ENCODE measurements at regions not wholly inside any gene's neighbourhood (a gene's known extent, or its start where the extent isn't known, plus 50 kb on each side); places are given as distances from the start of the nearest gene placed in this dataset.
"Not testable (repeated sequence)": the region's sequence is repeated elsewhere in the genome, so short reads cannot be mapped to it uniquely, and the experiment has no call there.

DNA sequence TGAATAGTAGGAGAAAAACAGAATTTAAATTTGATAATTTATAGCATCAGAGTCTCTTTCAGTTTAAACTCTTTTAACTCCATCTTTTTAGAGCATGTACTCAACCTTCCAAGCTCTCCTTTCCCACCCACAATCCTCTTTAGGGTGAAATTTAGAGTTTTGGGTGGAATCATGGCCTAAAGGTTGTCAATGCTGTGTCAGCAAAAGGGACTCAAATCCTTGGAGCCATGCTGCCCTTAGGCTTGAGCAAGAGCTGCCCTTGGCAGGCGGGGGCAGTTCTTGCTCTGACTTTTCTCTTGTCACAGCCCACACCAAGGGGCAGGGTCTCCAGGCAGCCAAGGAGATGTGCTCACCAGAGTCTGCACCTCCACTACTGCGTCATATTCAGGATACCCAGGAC, 102.4 kb downstream of the MTX3 start:
- Histone ChIP-seq H2AFZ (ENCODE audit: low read length, unreplicated experiment) (no peak overlapping the region), H3K27ac (ENCODE audit: low read depth, low read length) (no peak overlapping the region), H3K27me3 (ENCODE audit: insufficient read depth, low read length) (peaks cover 63% of the 10 kb centered on the region), H3K36me3 (ENCODE audit: insufficient read depth, low read length) (no peaks in the 10 kb centered on the region), H3K79me2 (ENCODE audit: control insufficient read depth, insufficient read depth, low read length, unreplicated experiment) (no peaks in the 10 kb centered on the region), H3K4me1 (ENCODE audit: control insufficient read depth, insufficient read depth, low read length, unreplicated experiment) (no peaks in the 10 kb centered on the region), H3K4me3 (ENCODE audit: low read depth, low read length) (no peak overlapping the region)

- Histone ChIP-seq H3K4me1 (ENCODE audit: control insufficient read depth, insufficient read depth, low read length, unreplicated experiment) (no peaks in the 10 kb centered on the region), H3K27ac (ENCODE audit: low read depth, low read length) (no peak overlapping the region), H3K79me2 (ENCODE audit: control insufficient read depth, insufficient read depth, low read length, unreplicated experiment) (no peaks in the 10 kb centered on the region), H2AFZ (ENCODE audit: low read length, unreplicated experiment) (no peak overlapping the region), H3K4me3 (ENCODE audit: low read depth, low read length) (no peak overlapping the region), H3K36me3 (ENCODE audit: insufficient read depth, low read length) (no peaks in the 10 kb centered on the region), H3K27me3 (ENCODE audit: insufficient read depth, low read length) (peaks cover 47% of the 10 kb centered on the region)
These were observed 104.0 kb downstream of the MTX3 start for GRCh38 chr5:79886925-79887655.

GRCh38 chr5:79886456-79886855, 104.6 kb downstream of the MTX3 start:
- Histone ChIP-seq H3K4me3 (ENCODE audit: low read depth, low read length) (no peak overlapping the region), H3K27me3 (ENCODE audit: insufficient read depth, low read length) (peaks cover 41% of the 10 kb centered on the region), H3K4me1 (ENCODE audit: control insufficient read depth, insufficient read depth, low read length, unreplicated experiment) (no peaks in the 10 kb centered on the region), H2AFZ (ENCODE audit: low read length, unreplicated experiment) (no peak overlapping the region), H3K79me2 (ENCODE audit: control insufficient read depth, insufficient read depth, low read length, unreplicated experiment) (no peaks in the 10 kb centered on the region), H3K36me3 (ENCODE audit: insufficient read depth, low read length) (no peaks in the 10 kb centered on the region), H3K27ac (ENCODE audit: low read depth, low read length) (no peak overlapping the region)

DNA sequence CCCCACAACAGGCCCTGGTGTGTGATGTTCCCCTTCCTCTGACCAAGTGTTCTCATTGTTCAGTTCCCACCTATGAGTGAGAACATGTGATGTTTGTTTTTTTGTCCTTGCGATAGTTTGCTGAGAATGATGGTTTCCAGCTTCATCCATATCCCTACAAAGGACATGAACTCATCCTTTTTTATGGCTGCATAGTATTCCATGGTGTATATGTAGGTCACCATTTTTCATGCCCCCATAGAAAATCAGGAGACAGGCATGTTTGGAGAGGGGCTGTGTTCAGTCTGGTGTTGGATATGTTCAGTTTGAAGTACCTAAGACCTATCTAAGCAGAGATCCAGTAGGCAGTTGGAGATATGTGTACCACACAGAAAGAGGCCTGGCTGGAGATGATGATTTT, 111.2 kb downstream of the MTX3 start:
- H3K4me3 ChIP-seq (ENCODE audit: low read depth, low read length); H3K79me2 ChIP-seq (ENCODE audit: control insufficient read depth, insufficient read depth, low read length, unreplicated experiment); H2AFZ ChIP-seq (ENCODE audit: low read length, unreplicated experiment); H3K36me3 ChIP-seq (ENCODE audit: insufficient read depth, low read length); H3K27ac ChIP-seq (ENCODE audit: low read depth, low read length); H3K4me1 ChIP-seq (ENCODE audit: control insufficient read depth, insufficient read depth, low read length, unreplicated experiment): not testable (repeated sequence)
- H3K27me3 ChIP-seq (ENCODE audit: insufficient read depth, low read length) = peaks cover 23% of the 10 kb centered on the region

GRCh38 chr5:79878721-79879336, 112.2 kb downstream of the MTX3 start:
- Histone ChIP-seq H3K4me1 (ENCODE audit: control insufficient read depth, insufficient read depth, low read length, unreplicated experiment) (no peaks in the 10 kb centered on the region), H3K36me3 (ENCODE audit: insufficient read depth, low read length) (no peaks in the 10 kb centered on the region), H3K79me2 (ENCODE audit: control insufficient read depth, insufficient read depth, low read length, unreplicated experiment) (no peaks in the 10 kb centered on the region), H2AFZ (ENCODE audit: low read length, unreplicated experiment) (no peak overlapping the region), H3K4me3 (ENCODE audit: low read depth, low read length) (no peak overlapping the region), H3K27me3 (ENCODE audit: insufficient read depth, low read length) (peaks cover 32% of the 10 kb centered on the region; the same call in 1 of the 2 replicates), H3K27ac (ENCODE audit: low read depth, low read length) (no peak overlapping the region)

DNA sequence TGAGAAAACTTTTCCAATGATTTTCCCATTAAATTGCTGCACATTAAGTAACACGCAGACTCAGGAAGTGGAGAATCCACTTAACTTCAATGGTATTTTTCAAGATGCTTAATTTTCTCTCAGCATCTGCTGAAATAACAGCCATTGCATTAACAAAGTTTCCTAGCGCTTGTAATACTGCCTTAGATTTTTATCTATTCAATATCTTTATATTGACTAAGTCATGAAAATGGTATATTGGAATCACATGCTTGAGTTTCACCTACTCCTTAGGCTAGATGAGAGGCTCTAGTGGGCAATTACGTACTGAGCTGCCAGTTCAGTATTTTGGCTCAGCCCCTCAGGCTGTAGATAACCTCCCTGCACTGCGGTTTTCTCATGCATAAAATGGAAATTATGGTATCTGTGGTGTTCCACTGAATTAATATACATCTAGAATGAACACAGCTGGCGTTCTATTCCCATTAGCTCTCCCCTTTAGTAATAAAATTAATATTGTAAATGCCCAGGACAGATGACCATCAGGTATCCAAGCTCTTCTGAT, 112.9 kb downstream of the MTX3 start:
- no peak overlapping the region for H3K4me3 ChIP-seq (ENCODE audit: low read depth, low read length)
- no peaks in the 10 kb centered on the region for H3K79me2 ChIP-seq (ENCODE audit: control insufficient read depth, insufficient read depth, low read length, unreplicated experiment)
- no peak overlapping the region for H2AFZ ChIP-seq (ENCODE audit: low read length, unreplicated experiment)
- peaks cover 38% of the 10 kb centered on the region; the same call in 1 of the 2 replicates for H3K27me3 ChIP-seq (ENCODE audit: insufficient read depth, low read length)
- no peaks in the 10 kb centered on the region for H3K4me1 ChIP-seq (ENCODE audit: control insufficient read depth, insufficient read depth, low read length, unreplicated experiment)
- H3K36me3 ChIP-seq (ENCODE audit: insufficient read depth, low read length) = no peaks in the 10 kb centered on the region
- no peak overlapping the region for H3K27ac ChIP-seq (ENCODE audit: low read depth, low read length)

GRCh38 chr5:79876456-79876855, 114.6 kb downstream of the MTX3 start:
- no peaks in the 10 kb centered on the region for H3K36me3 ChIP-seq (ENCODE audit: insufficient read depth, low read length)
- H3K27ac ChIP-seq (ENCODE audit: low read depth, low read length) = no peak overlapping the region
- H3K4me1 ChIP-seq (ENCODE audit: control insufficient read depth, insufficient read depth, low read length, unreplicated experiment) = no peaks in the 10 kb centered on the region
- peaks cover 49% of the 10 kb centered on the region for H3K27me3 ChIP-seq (ENCODE audit: insufficient read depth, low read length)
- no peaks in the 10 kb centered on the region for H3K79me2 ChIP-seq (ENCODE audit: control insufficient read depth, insufficient read depth, low read length, unreplicated experiment)
- no peak overlapping the region for H2AFZ ChIP-seq (ENCODE audit: low read length, unreplicated experiment)
- no peak overlapping the region for H3K4me3 ChIP-seq (ENCODE audit: low read depth, low read length)

- H2AFZ ChIP-seq (ENCODE audit: low read length, unreplicated experiment) = no peak overlapping the region
- no peaks in the 10 kb centered on the region for H3K36me3 ChIP-seq (ENCODE audit: insufficient read depth, low read length)
- no peaks in the 10 kb centered on the region for H3K79me2 ChIP-seq (ENCODE audit: control insufficient read depth, insufficient read depth, low read length, unreplicated experiment)
- H3K27me3 ChIP-seq (ENCODE audit: insufficient read depth, low read length) = peaks cover 51% of the 10 kb centered on the region
- H3K27ac ChIP-seq (ENCODE audit: low read depth, low read length) = no peak overlapping the region
- no peak overlapping the region for H3K4me3 ChIP-seq (ENCODE audit: low read depth, low read length)
- H3K4me1 ChIP-seq (ENCODE audit: control insufficient read depth, insufficient read depth, low read length, unreplicated experiment) = no peaks in the 10 kb centered on the region
These were observed 115.8 kb downstream of the MTX3 start for GRCh38 chr5:79875230-79875629.

DNA sequence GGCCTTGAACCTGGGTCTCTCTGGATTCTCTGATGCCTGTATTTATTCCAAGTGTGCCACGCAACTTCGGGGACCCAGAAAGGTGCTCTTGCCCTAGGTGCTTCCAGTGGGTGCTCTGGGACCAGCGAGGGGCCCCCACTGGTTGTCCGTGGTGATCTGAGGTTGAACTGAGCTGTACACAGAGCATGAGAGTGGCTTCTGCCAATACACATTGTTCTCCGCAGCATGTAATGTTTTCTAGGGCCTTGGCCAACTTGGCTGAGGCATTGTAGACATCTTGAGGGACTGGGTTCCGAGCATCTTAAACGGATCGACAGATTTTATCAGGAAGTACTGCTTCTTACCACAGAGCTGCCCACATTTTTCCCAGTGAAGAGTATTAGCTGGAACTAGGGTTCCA, 117.9 kb downstream of the MTX3 start:
- Histone ChIP-seq H3K27ac (ENCODE audit: low read depth, low read length) (no peak overlapping the region), H3K27me3 (ENCODE audit: insufficient read depth, low read length) (peaks cover 68% of the 10 kb centered on the region), H3K4me1 (ENCODE audit: control insufficient read depth, insufficient read depth, low read length, unreplicated experiment) (no peaks in the 10 kb centered on the region), H3K4me3 (ENCODE audit: low read depth, low read length) (no peak overlapping the region), H3K36me3 (ENCODE audit: insufficient read depth, low read length) (no peaks in the 10 kb centered on the region), H2AFZ (ENCODE audit: low read length, unreplicated experiment) (no peak overlapping the region), H3K79me2 (ENCODE audit: control insufficient read depth, insufficient read depth, low read length, unreplicated experiment) (no peaks in the 10 kb centered on the region)

GRCh38 chr5:79872291-79872690, 118.8 kb downstream of the MTX3 start:
- H3K27me3 ChIP-seq (ENCODE audit: insufficient read depth, low read length) = peaks cover 77% of the 10 kb centered on the region
- no peak overlapping the region for H3K4me3 ChIP-seq (ENCODE audit: low read depth, low read length)
- H3K4me1 ChIP-seq (ENCODE audit: control insufficient read depth, insufficient read depth, low read length, unreplicated experiment) = no peaks in the 10 kb centered on the region
- no peak overlapping the region for H3K27ac ChIP-seq (ENCODE audit: low read depth, low read length)
- H3K36me3 ChIP-seq (ENCODE audit: insufficient read depth, low read length) = no peaks in the 10 kb centered on the region
- no peak overlapping the region for H2AFZ ChIP-seq (ENCODE audit: low read length, unreplicated experiment)
- no peaks in the 10 kb centered on the region for H3K79me2 ChIP-seq (ENCODE audit: control insufficient read depth, insufficient read depth, low read length, unreplicated experiment)
